ENCODE measurements at regions not wholly inside any gene's neighbourhood (a gene's known extent, or its start where the extent isn't known, plus 50 kb on each side); places are given as distances from the start of the nearest gene placed in this dataset.

DNA sequence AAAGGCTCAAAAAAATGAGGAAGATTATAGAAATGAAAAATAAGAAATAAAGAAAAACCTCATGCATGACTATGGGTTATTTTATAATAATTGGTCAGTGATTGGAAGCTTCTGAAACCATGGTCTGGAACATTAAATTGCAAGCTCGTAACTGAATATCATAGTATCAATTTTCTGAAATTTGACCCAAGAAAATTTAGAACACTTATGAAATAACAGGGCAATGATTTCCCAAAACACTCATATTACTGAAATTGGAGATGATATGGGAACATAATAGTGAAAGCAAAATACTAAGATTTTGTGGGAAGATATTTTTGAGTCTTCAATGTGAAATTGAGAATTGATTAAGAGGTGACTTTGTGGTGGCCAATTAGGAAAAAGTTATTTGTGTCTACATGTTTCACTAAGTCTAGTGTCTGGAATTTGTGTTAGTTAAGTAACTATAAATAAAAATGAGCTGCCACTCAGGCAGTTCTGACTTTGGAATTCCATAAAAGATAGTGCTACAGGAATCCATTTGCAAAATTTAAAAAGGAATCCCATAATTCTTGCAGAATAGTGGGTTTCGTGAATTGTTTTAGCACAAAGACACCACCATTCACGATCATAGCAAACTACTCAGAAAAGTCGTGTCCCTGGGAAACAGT, 603.0 kb downstream of the LMO7 start:
- H2BK20ac ChIP-seq (ENCODE audit: low read depth, low read length, poor library complexity, severe bottlenecking) = no peak overlapping the region
- Mint-ChIP-seq H3K4me3 (no peak overlapping the region), H3K27me3 (ENCODE audit: low read depth) (peaks cover 2% of the 10 kb centered on the region), H3K4me1 (peaks cover 3 to 5% of the 10 kb centered on the region in 2 experiments; a peak in 3 of 4 replicates), H3K36me3 (ENCODE audit: insufficient read depth in 1 of 3, low read depth in 3 of 3) (peaks cover 0 to 4% (median 4%) of the 10 kb centered on the region in 3 experiments; a peak in 3 of 7 replicates), H3K9me3 (peaks cover 7 to 10% of the 10 kb centered on the region in 2 experiments; a peak in 3 of 5 replicates), H3K27ac (no peak overlapping the region)
- H3K9me3 ChIP-seq (ENCODE audit: control insufficient read depth, low read depth, low read length) = no peaks in the 10 kb centered on the region
- no peak overlapping the region for H3K4me2 ChIP-seq (ENCODE audit: insufficient read depth, insufficient read length, low read length)
- H3K27ac ChIP-seq (ENCODE audit: insufficient read length, low read depth, low read length) = no peak overlapping the region
- H2AFZ ChIP-seq (ENCODE audit: low read length) = no peak overlapping the region
- no peak overlapping the region for H3K9ac ChIP-seq (ENCODE audit: extremely low read depth, insufficient read length, low read length)
- H3K27me3 ChIP-seq (ENCODE audit: insufficient read depth, low read length) = no peaks in the 10 kb centered on the region
- H4K5ac ChIP-seq (ENCODE audit: insufficient read length, low read depth, low read length) = no peak overlapping the region
- H3K4ac ChIP-seq (ENCODE audit: low read depth, low read length) = no peak overlapping the region
- no peaks in the 10 kb centered on the region for H4K20me1 ChIP-seq (ENCODE audit: control insufficient read depth, insufficient read depth, insufficient read length)
- no CpG with 5 or more reads among the region's 4 CpGs for WGBS (ENCODE audit: extremely low coverage, insufficient read length, low lambda C conversion rate)
- DNase-seq = no peak
- no peaks in the 10 kb centered on the region for H3K79me2 ChIP-seq (ENCODE audit: insufficient read depth, low read length)
- no peaks in the 10 kb centered on the region for H3K23me2 ChIP-seq (ENCODE audit: insufficient read length, low read depth, low read length, poor library complexity, severe bottlenecking)
- no peak overlapping the region for H3K56ac ChIP-seq (ENCODE audit: insufficient read length, low read depth, low read length)
- H4K91ac ChIP-seq (ENCODE audit: insufficient read length, low read depth, low read length) = no peak overlapping the region
- no peaks in the 10 kb centered on the region for H3K4me1 ChIP-seq (ENCODE audit: insufficient read depth, low read length)
- no peak overlapping the region for H3T11ph ChIP-seq (ENCODE audit: low read length)
- no peak overlapping the region for H3K14ac ChIP-seq (ENCODE audit: insufficient read depth, low read length)
- H2BK12ac ChIP-seq (ENCODE audit: insufficient read length, low read depth, low read length) = no peak overlapping the region
- no peak overlapping the region for H2BK5ac ChIP-seq (ENCODE audit: insufficient read length, low read length)
- H3K23ac ChIP-seq (ENCODE audit: insufficient read length, low read depth, low read length) = no peak overlapping the region
- H2BK15ac ChIP-seq (ENCODE audit: low read depth, low read length) = no peak overlapping the region
- TF ChIP-seq, protein P1, sequence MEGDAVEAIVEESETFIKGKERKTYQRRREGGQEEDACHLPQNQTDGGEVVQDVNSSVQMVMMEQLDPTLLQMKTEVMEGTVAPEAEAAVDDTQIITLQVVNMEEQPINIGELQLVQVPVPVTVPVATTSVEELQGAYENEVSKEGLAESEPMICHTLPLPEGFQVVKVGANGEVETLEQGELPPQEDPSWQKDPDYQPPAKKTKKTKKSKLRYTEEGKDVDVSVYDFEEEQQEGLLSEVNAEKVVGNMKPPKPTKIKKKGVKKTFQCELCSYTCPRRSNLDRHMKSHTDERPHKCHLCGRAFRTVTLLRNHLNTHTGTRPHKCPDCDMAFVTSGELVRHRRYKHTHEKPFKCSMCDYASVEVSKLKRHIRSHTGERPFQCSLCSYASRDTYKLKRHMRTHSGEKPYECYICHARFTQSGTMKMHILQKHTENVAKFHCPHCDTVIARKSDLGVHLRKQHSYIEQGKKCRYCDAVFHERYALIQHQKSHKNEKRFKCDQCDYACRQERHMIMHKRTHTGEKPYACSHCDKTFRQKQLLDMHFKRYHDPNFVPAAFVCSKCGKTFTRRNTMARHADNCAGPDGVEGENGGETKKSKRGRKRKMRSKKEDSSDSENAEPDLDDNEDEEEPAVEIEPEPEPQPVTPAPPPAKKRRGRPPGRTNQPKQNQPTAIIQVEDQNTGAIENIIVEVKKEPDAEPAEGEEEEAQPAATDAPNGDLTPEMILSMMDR (conservative IDR thresholded peaks at IDR 0.05) = no peak
- H4K8ac ChIP-seq (replicated peaks; ENCODE audit: insufficient read length, low read depth, low read length) = no peak overlapping the region
- no peak overlapping the region for H2AK5ac ChIP-seq (ENCODE audit: insufficient read length, low read length)
- no peak overlapping the region for H2BK120ac ChIP-seq (ENCODE audit: low read depth, low read length, poor library complexity, severe bottlenecking)
- no peaks in the 10 kb centered on the region for H3K79me1 ChIP-seq (ENCODE audit: insufficient read depth, low read depth, low read length, poor library complexity, severe bottlenecking)
- no peak overlapping the region for H3K18ac ChIP-seq (ENCODE audit: insufficient read length, low read depth, low read length)
